ENCODE measurements at regions not wholly inside any gene's neighbourhood (a gene's known extent, or its start where the extent isn't known, plus 50 kb on each side); places are given as distances from the start of the nearest gene placed in this dataset.
A peak's percentile ranks its signal among the peaks of the same experiment; 100 is the strongest.

- H3K9me3 Mint-ChIP-seq (ENCODE audit: unreplicated experiment): no peaks in the 10 kb centered on the region
- H3K36me3 Mint-ChIP-seq (ENCODE audit: insufficient read depth, unreplicated experiment): peaks cover 3% of the 10 kb centered on the region
- no peaks in the 10 kb centered on the region for H3K4me1 Mint-ChIP-seq (ENCODE audit: insufficient read depth, unreplicated experiment)
- BruUV-seq (replicated peaks): no TSS peak
- H3K27ac Mint-ChIP-seq (ENCODE audit: low read depth, unreplicated experiment): no peak overlapping the region
- TF ChIP-seq, protein P1, sequence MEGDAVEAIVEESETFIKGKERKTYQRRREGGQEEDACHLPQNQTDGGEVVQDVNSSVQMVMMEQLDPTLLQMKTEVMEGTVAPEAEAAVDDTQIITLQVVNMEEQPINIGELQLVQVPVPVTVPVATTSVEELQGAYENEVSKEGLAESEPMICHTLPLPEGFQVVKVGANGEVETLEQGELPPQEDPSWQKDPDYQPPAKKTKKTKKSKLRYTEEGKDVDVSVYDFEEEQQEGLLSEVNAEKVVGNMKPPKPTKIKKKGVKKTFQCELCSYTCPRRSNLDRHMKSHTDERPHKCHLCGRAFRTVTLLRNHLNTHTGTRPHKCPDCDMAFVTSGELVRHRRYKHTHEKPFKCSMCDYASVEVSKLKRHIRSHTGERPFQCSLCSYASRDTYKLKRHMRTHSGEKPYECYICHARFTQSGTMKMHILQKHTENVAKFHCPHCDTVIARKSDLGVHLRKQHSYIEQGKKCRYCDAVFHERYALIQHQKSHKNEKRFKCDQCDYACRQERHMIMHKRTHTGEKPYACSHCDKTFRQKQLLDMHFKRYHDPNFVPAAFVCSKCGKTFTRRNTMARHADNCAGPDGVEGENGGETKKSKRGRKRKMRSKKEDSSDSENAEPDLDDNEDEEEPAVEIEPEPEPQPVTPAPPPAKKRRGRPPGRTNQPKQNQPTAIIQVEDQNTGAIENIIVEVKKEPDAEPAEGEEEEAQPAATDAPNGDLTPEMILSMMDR (IDR thresholded peaks at IDR 0.05; ENCODE audit: unreplicated experiment): no peak
- intact Hi-C loops (cut with micrococcal nuclease): no loop called here
- ChIA-PET POLR2A (no interaction called here), CTCF (interaction anchor here (1.1 to 4.9 kb wide), 2 partner anchors 8 to 14 kb away, joined by 4 to 27 read pairs; no protein-coding TSS in a partner anchor)
- no peak for DNase-seq (ENCODE audit: unreplicated experiment)
- no peaks in the 10 kb centered on the region for H3K27me3 Mint-ChIP-seq (ENCODE audit: insufficient read depth, unreplicated experiment)
- no peak overlapping the region for H3K4me3 Mint-ChIP-seq (ENCODE audit: unreplicated experiment)
These were observed 734.1 kb upstream of the WWC1 start for GRCh38 chr5:167557359-167557758.

DNA sequence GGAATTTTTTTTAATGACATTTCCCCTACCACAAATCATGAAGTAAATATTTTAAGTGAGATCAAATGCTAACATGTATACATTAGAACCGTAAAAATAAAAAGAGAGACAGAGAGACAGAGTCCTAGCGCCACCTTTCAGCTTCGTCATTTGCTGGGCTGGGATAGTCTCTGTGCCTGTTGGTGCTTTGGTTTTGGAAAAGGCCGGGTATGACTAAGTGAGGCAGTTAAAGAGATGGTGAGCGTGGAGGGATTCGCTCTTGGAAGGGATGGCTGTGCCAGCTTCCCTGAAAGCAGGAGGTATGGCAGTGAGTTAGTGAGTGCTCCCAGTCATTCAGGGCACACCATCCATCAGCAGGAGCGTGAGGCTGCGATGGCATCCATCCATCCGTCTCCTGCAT lies 729.6 kb upstream of the WWC1 start:
- intact Hi-C loops (cut with micrococcal nuclease): no loop called here
- ChIA-PET CTCF (interaction anchor here (0.5 to 1.1 kb wide), 8 partner anchors 8 to 393 kb away, joined by 3 to 4 read pairs (median 3); no protein-coding TSS in a partner anchor), POLR2A (no interaction called here)
- DNase-seq (ENCODE audit: unreplicated experiment): no peak
- Mint-ChIP-seq H3K36me3 (ENCODE audit: insufficient read depth, unreplicated experiment) (peaks cover 4% of the 10 kb centered on the region), H3K9me3 (ENCODE audit: unreplicated experiment) (no peaks in the 10 kb centered on the region), H3K27me3 (ENCODE audit: insufficient read depth, unreplicated experiment) (no peaks in the 10 kb centered on the region), H3K4me1 (ENCODE audit: insufficient read depth, unreplicated experiment) (no peaks in the 10 kb centered on the region), H3K4me3 (ENCODE audit: unreplicated experiment) (no peak overlapping the region), H3K27ac (ENCODE audit: low read depth, unreplicated experiment) (no peak overlapping the region)
- TF ChIP-seq, protein P1 (IDR thresholded peaks at IDR 0.05; ENCODE audit: unreplicated experiment): no peak
- BruUV-seq (replicated peaks): no TSS peak

DNA sequence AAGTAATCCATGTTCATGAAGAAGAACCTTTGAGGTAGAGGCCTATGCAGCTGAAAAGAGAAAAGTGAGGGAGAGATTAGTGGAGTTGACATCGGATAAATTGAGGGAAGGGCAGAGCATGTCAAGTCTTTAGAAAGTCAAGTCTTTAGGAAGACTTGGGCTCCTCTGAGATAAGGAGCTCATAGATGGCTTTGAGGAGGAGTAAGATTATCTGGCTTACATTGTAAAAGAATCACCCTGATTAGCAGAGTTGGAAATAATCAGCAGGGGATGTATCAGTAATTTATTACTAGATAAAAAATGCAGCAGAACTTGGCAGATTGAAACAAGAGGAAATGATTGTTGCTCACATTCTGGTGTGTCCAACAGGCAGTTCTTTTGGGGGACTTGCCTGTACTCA lies 727.2 kb upstream of the WWC1 start:
- no TSS peak for BruUV-seq (replicated peaks)
- DNase-seq (ENCODE audit: unreplicated experiment): no peak
- POLR2A ChIA-PET: no interaction called here
- Mint-ChIP-seq H3K36me3 (ENCODE audit: insufficient read depth, unreplicated experiment) (peaks cover 4% of the 10 kb centered on the region), H3K4me3 (ENCODE audit: unreplicated experiment) (no peak overlapping the region), H3K4me1 (ENCODE audit: insufficient read depth, unreplicated experiment) (no peaks in the 10 kb centered on the region), H3K27ac (ENCODE audit: low read depth, unreplicated experiment) (no peak overlapping the region), H3K27me3 (ENCODE audit: insufficient read depth, unreplicated experiment) (no peaks in the 10 kb centered on the region), H3K9me3 (ENCODE audit: unreplicated experiment) (no peaks in the 10 kb centered on the region)
- TF ChIP-seq, protein P1 (IDR thresholded peaks at IDR 0.05; ENCODE audit: unreplicated experiment): no peak
- intact Hi-C loops (cut with micrococcal nuclease): no loop called here
- CTCF ChIA-PET: interaction anchor here (0.5 to 2.9 kb wide), 9 partner anchors 9 to 933 kb away, joined by 3 to 27 read pairs (median 5); no protein-coding TSS in a partner anchor

DNA sequence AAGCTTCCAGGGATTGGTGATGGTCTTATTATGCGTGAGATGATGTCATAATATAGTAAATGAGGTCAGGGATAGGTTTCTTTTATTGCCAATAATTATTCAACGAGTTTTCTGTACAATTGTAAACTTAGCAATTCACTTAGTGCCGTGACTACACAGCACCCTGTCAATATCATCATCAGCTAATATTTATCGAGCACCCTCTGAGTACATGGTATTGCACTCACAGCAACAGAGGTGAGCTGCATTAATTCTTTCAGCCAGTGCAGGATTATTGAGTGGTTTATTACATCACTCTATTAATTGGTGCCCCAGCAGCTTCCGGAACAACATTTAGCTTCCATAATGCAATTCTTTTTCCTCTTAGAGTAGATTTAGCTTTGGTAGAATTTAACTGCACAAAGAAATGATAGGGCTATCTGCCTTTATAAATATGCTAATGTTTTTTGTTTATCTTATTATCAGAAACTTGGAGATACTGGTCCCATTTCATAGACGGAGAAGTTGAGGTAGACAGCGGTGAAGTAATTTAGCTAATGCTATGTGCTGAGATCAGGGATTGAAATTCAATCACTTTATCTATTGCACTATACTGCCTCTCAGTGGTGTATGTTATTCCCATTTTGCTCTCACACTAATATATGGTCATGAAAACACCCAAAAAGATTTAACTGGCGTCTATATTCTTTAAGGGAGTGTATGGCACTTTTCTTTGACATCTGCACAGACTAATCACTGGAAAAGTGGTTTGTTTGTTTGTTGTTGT lies 726.1 kb upstream of the WWC1 start:
- TF ChIP-seq, protein P1 (IDR thresholded peaks at IDR 0.05; ENCODE audit: unreplicated experiment): peak; percentile 77
- Mint-ChIP-seq H3K27me3 (ENCODE audit: insufficient read depth, unreplicated experiment) (peaks cover 10% of the 10 kb centered on the region), H3K36me3 (ENCODE audit: insufficient read depth, unreplicated experiment) (peaks cover 4% of the 10 kb centered on the region), H3K27ac (ENCODE audit: low read depth, unreplicated experiment) (no peak overlapping the region), H3K9me3 (ENCODE audit: unreplicated experiment) (no peaks in the 10 kb centered on the region), H3K4me1 (ENCODE audit: insufficient read depth, unreplicated experiment) (no peaks in the 10 kb centered on the region), H3K4me3 (ENCODE audit: unreplicated experiment) (no peak overlapping the region)
- intact Hi-C loops (cut with micrococcal nuclease): loop anchor here (1.0 kb wide), 3 partner anchors 25 to 1935 kb away; no protein-coding TSS in a partner anchor
- peak; percentile 64 for DNase-seq (ENCODE audit: unreplicated experiment)
- CTCF ChIA-PET: interaction anchor here (0.6 to 3.6 kb wide), 60 partner anchors 8 to 1946 kb away, joined by 3 to 36 read pairs (median 4); no protein-coding TSS in a partner anchor
- BruUV-seq (replicated peaks): no TSS peak
- POLR2A ChIA-PET: interaction anchor here (0.6 to 1.5 kb wide), 9 partner anchors 13 to 1534 kb away, joined by 3 to 12 read pairs (median 3); no protein-coding TSS in a partner anchor

Data from MCF 10A (cell line).